ENCODE measurements at regions not wholly inside any gene's neighbourhood (a gene's known extent, or its start where the extent isn't known, plus 50 kb on each side); places are given as distances from the start of the nearest gene placed in this dataset.
"Not testable (repeated sequence)": the region's sequence is repeated elsewhere in the genome, so short reads cannot be mapped to it uniquely, and the experiment has no call there.

- DNase-seq (ENCODE audit: low read depth): no peak
- no peak for TF ChIP-seq CTCF (conservative IDR thresholded peaks at IDR 0.05; ENCODE audit: low read depth, low read length)
- no peak overlapping the region for H3K4me3 ChIP-seq (ENCODE audit: low read depth, low read length)
Observed at GRCh38 chr17:78294356-78294755, 62.9 kb downstream of the TMEM235 start.

- H3K4me3 ChIP-seq (ENCODE audit: low read depth, low read length); DNase-seq (ENCODE audit: low read depth): not testable (repeated sequence)
Observed at GRCh38 chr17:78293151-78293550, 61.7 kb downstream of the TMEM235 start.

- no peak overlapping the region for H3K4me3 ChIP-seq (ENCODE audit: low read depth, low read length)
- DNase-seq (ENCODE audit: low read depth): no peak
- TF ChIP-seq CTCF (conservative IDR thresholded peaks at IDR 0.05; ENCODE audit: low read depth, low read length): no peak
Observed at GRCh38 chr17:78291944-78292910, 60.8 kb downstream of the TMEM235 start.

GRCh38 chr17:78290721-78291120, 59.3 kb downstream of the TMEM235 start:
- TF ChIP-seq CTCF (conservative IDR thresholded peaks at IDR 0.05; ENCODE audit: low read depth, low read length): no peak
- H3K4me3 ChIP-seq (ENCODE audit: low read depth, low read length): no peak overlapping the region
- DNase-seq (ENCODE audit: low read depth): no peak

Measured in choroid plexus epithelial cell (primary cell).